Heart right ventricle (tissue), 16 donors: ENCODE measurements at regions not wholly inside any gene's neighbourhood (a gene's known extent, or its start where the extent isn't known, plus 50 kb on each side); places are given as distances from the start of the nearest gene placed in this dataset.

Source experiments
- ATAC-seq, 8 donors: fragments of 200-7000 bp; cut with Tn5 transposase; one replicate each; pipeline ENCODE4 v1.9.1; 2020; ENCODE audit warnings: mild to moderate bottlenecking in 8 of 8, moderate library complexity in 8 of 8, moderate number of reproducible peaks in 1 of 8
- DNase-seq, 2 donors: peaks; one replicate each; pipeline ENCODE4 v3.0.0-alpha.2; 2020
- H3K27ac ChIP-seq, 10 donors: fragments of 200-600 bp; sonication (generic) in 2 of 10; one replicate each; pipeline versions ENCODE4 v1.5.0 to v1.8.0; 2020 to 2022; ENCODE audit warnings: mild to moderate bottlenecking in 3 of 10
- H3K27me3 ChIP-seq, 7 donors: fragments of 200-600 bp; one replicate each; pipeline ENCODE4 v1.8.0; 2021 to 2022; ENCODE audit warnings: mild to moderate bottlenecking in 2 of 7
- H3K36me3 ChIP-seq, 9 donors: fragments of 200-600 bp; sonication (generic) in 1 of 9; one replicate each; pipeline versions ENCODE4 v1.5.0 to v1.8.0; 2020 to 2022; ENCODE audit warnings: mild to moderate bottlenecking in 2 of 9
- H3K4me1 ChIP-seq, 9 donors: fragments of 200-600 bp; sonication (generic) in 1 of 9; one replicate each; pipeline versions ENCODE4 v1.5.0 to v1.8.0; 2020 to 2022; ENCODE audit warnings: mild to moderate bottlenecking in 4 of 9
- H3K4me3 ChIP-seq, 10 donors: fragments of 200-600 bp; sonication (generic) in 2 of 10; one replicate each; pipeline versions ENCODE4 v1.5.0 to v1.8.0; 2020 to 2022; ENCODE audit warnings: mild to moderate bottlenecking in 7 of 10, moderate library complexity in 2 of 10
- H3K9me3 ChIP-seq, 11 donors: fragments of 200-600 bp in 10 of 11; sonication (generic) in 2 of 11; one replicate each; pipeline versions ENCODE4 v1.5.0 to v1.8.0; 2013 to 2022; ENCODE audit warnings: mild to moderate bottlenecking in 2 of 11, control low read depth in 1 of 11, moderate library complexity in 1 of 11
- WGBS, 2 donors: extraction: QIAGEN DNeasy Blood & Tissue Kit; methylation state at CpG; one replicate each; pipeline ENCODE4 v1.1.7; 2013; ENCODE audit warnings: inconsistent platforms in 1 of 2; 5-methylcytosine and 5-hydroxymethylcytosine counted together
- intact Hi-C, 10 donors: fragments of 100-400 bp; cut with DNase I; formaldehyde crosslinking; loops; one replicate each; pipeline versions ENCODE4 v1.11.1 to v1.14.2; 2022
- TF ChIP-seq, protein P1 (sequence below), 9 donors: fragments of 200-600 bp; sonication (generic) in 2 of 9; IDR thresholded peaks; one replicate each; pipeline versions ENCODE4 v1.5.0 to v1.8.0; 2021 to 2022; ENCODE audit warnings: antibody characterized with exemption in 9 of 9, mild to moderate bottlenecking in 5 of 9, moderate library complexity in 1 of 9
- donor health status: Arrhythmogenic right ventricular cardiomyopathy.
- donor health status: ischemic (EF 13 %, LVEDD 7.1; RV severe dilation, severe dysfunction).
- donor health status: healthy with polysubstance abuse.
- donor health status: DM: no; HTN: yes; CAD: no.
- donor health status: DM: no; HTN: no; CAD: no.
- donor health status: ischemic (EF 25% LVEDD 6.9; RV normal size, moderate dysfunction).
- donor health status: ischemic (EF 25% LVEDD 5.7; RV mildly dilated, moderate dysfunction).
- donor health status: healthy.
- donor health status: DM: yes; HTN: yes; CAD: no.
- donor health status: Ischemic cardiomyopathy.
- donor health status: ischemic (EF 35%, LVEDD 5.7; RV mildly dilated, moderate dysfunction).
- donor health status: nonischemic (EF 11% LVEDD 7.7; RV severe dilation, severe dysfunction).
- donor health status: DM: yes; HTN: yes; CAD: no.
- donor health status: PGD.
- donor health status: ischemic (EF 29% LVEDD 5.4; RV normal size, mild dysfunction).
- donor health status: nonischemic (EF 23%, LVEDD 6.1; RV moderate dilation, normal function).

DNA sequence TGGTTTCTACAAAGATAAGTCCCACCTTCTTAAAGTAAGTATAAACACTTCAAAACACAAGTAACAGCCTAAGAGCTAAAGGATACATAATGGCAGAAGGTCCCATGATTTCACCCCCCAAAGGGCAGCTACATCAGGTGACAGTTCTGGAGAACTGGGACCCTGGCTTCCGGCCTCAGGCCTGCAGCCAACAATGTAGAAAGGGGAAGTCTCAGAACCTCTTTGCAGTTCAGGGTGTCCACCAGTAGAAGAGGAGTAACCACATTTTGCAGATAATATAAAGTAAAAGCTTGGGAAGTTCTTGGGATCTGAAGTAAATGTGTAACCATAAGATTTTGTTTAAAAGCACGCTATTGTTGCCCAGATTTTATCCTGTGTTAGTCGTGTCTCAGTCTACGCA, 267.4 kb upstream of the VLDLR start:
- TF ChIP-seq, protein P1, sequence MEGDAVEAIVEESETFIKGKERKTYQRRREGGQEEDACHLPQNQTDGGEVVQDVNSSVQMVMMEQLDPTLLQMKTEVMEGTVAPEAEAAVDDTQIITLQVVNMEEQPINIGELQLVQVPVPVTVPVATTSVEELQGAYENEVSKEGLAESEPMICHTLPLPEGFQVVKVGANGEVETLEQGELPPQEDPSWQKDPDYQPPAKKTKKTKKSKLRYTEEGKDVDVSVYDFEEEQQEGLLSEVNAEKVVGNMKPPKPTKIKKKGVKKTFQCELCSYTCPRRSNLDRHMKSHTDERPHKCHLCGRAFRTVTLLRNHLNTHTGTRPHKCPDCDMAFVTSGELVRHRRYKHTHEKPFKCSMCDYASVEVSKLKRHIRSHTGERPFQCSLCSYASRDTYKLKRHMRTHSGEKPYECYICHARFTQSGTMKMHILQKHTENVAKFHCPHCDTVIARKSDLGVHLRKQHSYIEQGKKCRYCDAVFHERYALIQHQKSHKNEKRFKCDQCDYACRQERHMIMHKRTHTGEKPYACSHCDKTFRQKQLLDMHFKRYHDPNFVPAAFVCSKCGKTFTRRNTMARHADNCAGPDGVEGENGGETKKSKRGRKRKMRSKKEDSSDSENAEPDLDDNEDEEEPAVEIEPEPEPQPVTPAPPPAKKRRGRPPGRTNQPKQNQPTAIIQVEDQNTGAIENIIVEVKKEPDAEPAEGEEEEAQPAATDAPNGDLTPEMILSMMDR (IDR thresholded peaks at IDR 0.05): no peak
- H3K9me3 ChIP-seq: peaks cover 0 to 6% (median 0%) of the 10 kb centered on the region in 11 donors
- DNase-seq (no peak), ATAC-seq (no peak)
- H3K4me3 ChIP-seq: no peak overlapping the region
- H3K4me1 ChIP-seq: no peaks in the 10 kb centered on the region
- H3K36me3 ChIP-seq: no peaks in the 10 kb centered on the region
- no peak overlapping the region for H3K27ac ChIP-seq
- 72 to 86% methylated on average over 4 of the region's 4 CpGs for WGBS, 2 donors
- intact Hi-C loops: no loop called here
- H3K27me3 ChIP-seq: no peaks in the 10 kb centered on the region

DNA sequence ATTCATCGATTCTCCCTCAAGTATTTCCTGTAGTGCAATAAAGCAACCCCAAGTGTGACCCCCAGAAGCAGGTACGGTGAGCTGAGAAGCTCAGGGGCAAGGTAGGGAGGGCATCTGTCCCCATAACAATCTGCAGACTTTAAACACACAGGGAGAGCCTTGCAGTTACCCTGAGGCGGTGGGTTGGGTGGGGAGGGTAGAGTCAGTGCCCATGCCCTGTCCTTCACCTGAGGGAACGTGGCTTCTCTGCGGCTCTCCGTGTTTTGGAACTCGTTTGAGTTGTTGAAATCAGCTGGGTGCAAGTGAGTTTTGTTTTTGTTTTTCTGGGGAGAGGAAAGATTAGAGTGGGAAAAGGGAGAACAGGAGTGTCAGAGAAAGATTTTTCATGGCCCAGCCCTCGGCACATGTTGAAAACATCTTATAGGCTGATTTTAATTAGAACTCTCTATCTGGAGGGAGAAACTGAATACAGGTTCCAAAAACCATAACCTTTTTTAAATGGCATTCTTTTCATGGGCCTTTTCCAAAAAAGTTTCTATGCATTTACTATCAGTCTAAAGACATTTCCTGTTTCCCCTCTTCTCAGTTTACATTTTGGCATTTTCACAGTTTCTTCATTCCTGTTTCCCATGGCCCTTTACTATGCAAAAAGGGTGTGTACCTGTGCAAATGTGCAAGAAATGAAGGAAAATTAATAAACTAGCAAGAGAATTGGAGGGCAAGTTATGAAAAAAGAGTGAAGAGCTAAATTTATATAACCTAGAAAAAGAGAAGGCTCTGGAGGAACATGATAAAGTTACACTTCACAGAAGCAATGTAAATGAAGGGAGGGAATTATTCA, 266.5 kb upstream of the VLDLR start:
- intact Hi-C loops: no loop called here
- TF ChIP-seq, protein P1 (IDR thresholded peaks at IDR 0.05): no peak
- Histone ChIP-seq H3K4me3 (no peak overlapping the region), H3K27me3 (no peaks in the 10 kb centered on the region), H3K36me3 (no peaks in the 10 kb centered on the region), H3K4me1 (no peaks in the 10 kb centered on the region), H3K9me3 (peaks cover 0 to 5% (median 0%) of the 10 kb centered on the region in 11 donors), H3K27ac (no peak overlapping the region)
- WGBS, 2 donors: 63 to 69% methylated on average over 8 of the region's 8 CpGs
- no peak for ATAC-seq
- DNase-seq: no peak

DNA sequence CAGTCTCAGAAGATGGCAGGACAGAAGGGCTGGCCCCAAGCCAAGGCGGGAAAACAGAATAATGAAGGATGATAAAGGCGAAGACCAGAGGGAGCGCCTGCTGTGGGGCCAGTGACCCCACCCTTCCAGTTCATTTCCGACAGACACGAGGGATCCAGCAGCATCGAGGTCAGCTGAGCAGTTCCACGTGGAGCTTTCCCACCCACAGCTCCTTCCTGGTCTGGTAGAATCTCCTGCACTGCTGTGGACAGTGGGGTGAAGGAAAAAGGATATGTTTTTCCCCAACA, 265.9 kb upstream of the VLDLR start:
- Histone ChIP-seq H3K27me3 (no peaks in the 10 kb centered on the region), H3K27ac (no peak overlapping the region), H3K9me3 (peaks cover 0 to under 1% (median 0%) of the 10 kb centered on the region in 11 donors), H3K4me1 (no peaks in the 10 kb centered on the region), H3K36me3 (no peaks in the 10 kb centered on the region), H3K4me3 (no peak overlapping the region)
- TF ChIP-seq, protein P1 (IDR thresholded peaks at IDR 0.05): no peak
- no peak for ATAC-seq
- no peak for DNase-seq
- intact Hi-C loops: no loop called here
- WGBS, 2 donors: 43 to 65% methylated on average over 7 of the region's 7 CpGs

DNA sequence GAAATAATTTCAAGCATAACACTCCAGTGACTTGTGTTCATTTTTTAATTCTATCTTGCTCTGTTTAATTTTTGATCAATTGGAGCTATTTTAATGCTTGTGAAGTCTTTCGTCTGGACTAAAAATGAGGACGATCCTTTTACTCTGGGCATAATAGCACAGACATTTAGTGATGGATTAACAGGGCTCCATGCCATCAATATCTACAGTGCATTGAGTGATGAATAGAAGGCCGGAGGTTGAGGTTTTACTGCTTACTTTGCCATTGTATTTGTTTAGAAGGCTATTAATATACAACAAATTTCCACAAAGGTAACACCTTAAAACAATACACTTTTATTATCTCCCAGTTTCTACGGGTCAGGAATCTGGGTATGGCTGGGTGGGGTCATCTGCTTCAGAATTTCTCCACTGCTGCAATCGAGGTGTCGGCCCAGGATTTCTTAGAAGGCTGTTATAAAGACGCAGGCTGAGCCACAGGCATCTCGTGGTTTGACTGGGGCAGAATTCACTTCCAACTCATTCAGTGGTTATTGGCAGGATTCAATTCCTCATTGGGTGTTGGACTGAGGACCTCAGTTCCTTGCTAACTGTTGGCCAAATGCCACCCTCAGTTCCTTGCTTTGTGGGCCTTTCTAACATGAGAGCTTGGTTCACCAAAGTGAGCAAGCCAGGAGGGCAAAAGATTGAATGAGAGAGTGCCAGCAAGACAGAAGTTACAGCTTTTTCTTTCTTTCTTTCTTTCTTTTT, 265.4 kb upstream of the VLDLR start:
- no peak for DNase-seq
- TF ChIP-seq, protein P1 (IDR thresholded peaks at IDR 0.05): no peak
- Histone ChIP-seq H3K9me3 (no peaks in the 10 kb centered on the region), H3K4me1 (no peaks in the 10 kb centered on the region), H3K27ac (no peak overlapping the region), H3K36me3 (no peaks in the 10 kb centered on the region), H3K27me3 (no peaks in the 10 kb centered on the region), H3K4me3 (no peak overlapping the region)
- no peak for ATAC-seq
- WGBS, 2 donors: 89% methylated on average over 8 of the region's 8 CpGs
- intact Hi-C loops: no loop called here
